ENCODE measurements at regions not wholly inside any gene's neighbourhood (a gene's known extent, or its start where the extent isn't known, plus 50 kb on each side); places are given as distances from the start of the nearest gene placed in this dataset.
"Not testable (repeated sequence)": the region's sequence is repeated elsewhere in the genome, so short reads cannot be mapped to it uniquely, and the experiment has no call there.

GRCh38 chrX:13223868-13224567, 95.8 kb downstream of the ATXN3L start:
- no peak overlapping the region for H3K4me3 ChIP-seq (ENCODE audit: low read length)
- no peak for TF ChIP-seq CTCF (conservative IDR thresholded peaks at IDR 0.05; ENCODE audit: low read length)
- peak; percentile 87 for DNase-seq (ENCODE audit: low read depth)

- peak; percentile 29 for DNase-seq (ENCODE audit: low read depth)
Measured at GRCh38 chrX:13220916-13221315, 98.9 kb downstream of the ATXN3L start.

GRCh38 chrX:13219991-13220764, 99.7 kb downstream of the ATXN3L start:
- peak; percentile 43 for DNase-seq (ENCODE audit: low read depth)
- TF ChIP-seq CTCF (conservative IDR thresholded peaks at IDR 0.05; ENCODE audit: low read length), result no peak
- no peak overlapping the region for H3K4me3 ChIP-seq (ENCODE audit: low read length)

More at GRCh38 chrX:13220916-13221315, 98.9 kb downstream of the ATXN3L start:
- no peak for TF ChIP-seq CTCF (conservative IDR thresholded peaks at IDR 0.05; ENCODE audit: low read length)
- H3K4me3 ChIP-seq (ENCODE audit: low read length), result no peak overlapping the region

- DNase-seq (ENCODE audit: low read depth), result no peak
- no peak overlapping the region for H3K4me3 ChIP-seq (ENCODE audit: low read length)
- no peak for TF ChIP-seq CTCF (conservative IDR thresholded peaks at IDR 0.05; ENCODE audit: low read length)
Measured at GRCh38 chrX:13218758-13219157, 101.1 kb downstream of the ATXN3L start.

GRCh38 chrX:13216139-13216538, 103.7 kb downstream of the ATXN3L start:
- DNase-seq (ENCODE audit: low read depth), result no peak
- TF ChIP-seq CTCF (conservative IDR thresholded peaks at IDR 0.05; ENCODE audit: low read length), result no peak
- no peak overlapping the region for H3K4me3 ChIP-seq (ENCODE audit: low read length)

GRCh38 chrX:13215729-13216128, 104.1 kb downstream of the ATXN3L start:
- TF ChIP-seq CTCF (conservative IDR thresholded peaks at IDR 0.05; ENCODE audit: low read length), result no peak
- H3K4me3 ChIP-seq (ENCODE audit: low read length), result no peak overlapping the region
- no peak for DNase-seq (ENCODE audit: low read depth)

GRCh38 chrX:13212191-13212651, 107.6 kb downstream of the ATXN3L start:
- H3K4me3 ChIP-seq (ENCODE audit: low read length), result no peak overlapping the region
- no peak for TF ChIP-seq CTCF (conservative IDR thresholded peaks at IDR 0.05; ENCODE audit: low read length)
- peak; percentile 25 for DNase-seq (ENCODE audit: low read depth)

GRCh38 chrX:13210142-13210541, 109.7 kb downstream of the ATXN3L start:
- not testable (repeated sequence) for DNase-seq (ENCODE audit: low read depth); H3K4me3 ChIP-seq (ENCODE audit: low read length)

- peak; percentile 40 for DNase-seq (ENCODE audit: low read depth)
- not testable (repeated sequence) for H3K4me3 ChIP-seq (ENCODE audit: low read length)
Measured at GRCh38 chrX:13209704-13210103, 110.1 kb downstream of the ATXN3L start.
